Activated T-cell treated with anti-CD3 and anti-CD28 coated beads, Interleukin-2, amount 50 U/mL, for 72 hours (primary cell): ENCODE measurements at regions not wholly inside any gene's neighbourhood (a gene's known extent, or its start where the extent isn't known, plus 50 kb on each side); places are given as distances from the start of the nearest gene placed in this dataset.
"Not testable (repeated sequence)": the region's sequence is repeated elsewhere in the genome, so short reads cannot be mapped to it uniquely, and the experiment has no call there.

ENCODE experiments used
- ATAC-seq, 2 donors: fragments of 150-1000 bp; cut with Tn5 transposase; replicated peaks in 1 of 2; 2 replicates each; pipeline ENCODE4 v1.10.0; 2021; ENCODE audit warnings: moderate library complexity in 2 of 2, mild to moderate bottlenecking in 1 of 2
- DNase-seq, 2 donors: peaks; one replicate each; pipeline ENCODE4 v3.0.0; 2021 to 2022; ENCODE audit warnings: mixed read lengths in 1 of 2
- H3K27ac Mint-ChIP-seq: one replicate; pipeline ENCODE4 v1.8.0; 2022; ENCODE audit warnings: mild to moderate bottlenecking, moderate library complexity, mixed read lengths
- H3K27me3 Mint-ChIP-seq: one replicate; pipeline ENCODE4 v1.8.0; 2022; ENCODE audit warnings: low read depth, mixed read lengths
- H3K36me3 Mint-ChIP-seq, 2 donors: one replicate each; pipeline ENCODE4 v1.8.0; 2022; ENCODE audit warnings: mixed read lengths in 2 of 2, mild to moderate bottlenecking in 1 of 2; ENCODE audit not compliant: insufficient read depth in 2 of 2
- H3K4me1 Mint-ChIP-seq: one replicate; pipeline ENCODE4 v1.8.0; 2022; ENCODE audit warnings: low read depth, mixed read lengths
- H3K4me3 Mint-ChIP-seq, 2 donors: one replicate each; pipeline ENCODE4 v1.8.0; 2022; ENCODE audit warnings: mild to moderate bottlenecking in 2 of 2, mixed read lengths in 2 of 2, moderate library complexity in 2 of 2
- H3K9me3 Mint-ChIP-seq, 2 donors: one replicate each; pipeline ENCODE4 v1.8.0; 2022; ENCODE audit warnings: mixed read lengths in 2 of 2

GRCh38 chr2:103179798-103180197 lies 418.0 kb downstream of the TMEM182 start:
- H3K4me3 Mint-ChIP-seq = no peak overlapping the region
- H3K27ac Mint-ChIP-seq = no peak overlapping the region
- H3K36me3 Mint-ChIP-seq = no peaks in the 10 kb centered on the region
- DNase-seq = no peak
- no peaks in the 10 kb centered on the region for H3K27me3 Mint-ChIP-seq
- no peak for ATAC-seq
- H3K9me3 Mint-ChIP-seq = peaks cover 0 to 2% of the 10 kb centered on the region in 2 donors
- H3K4me1 Mint-ChIP-seq = peaks cover 4% of the 10 kb centered on the region

GRCh38 chr2:103183061-103183460 lies 421.2 kb downstream of the TMEM182 start:
- DNase-seq = no peak
- H3K4me3 Mint-ChIP-seq = no peak overlapping the region
- H3K36me3 Mint-ChIP-seq = no peaks in the 10 kb centered on the region
- H3K9me3 Mint-ChIP-seq = no peaks in the 10 kb centered on the region
- ATAC-seq = no peak
- H3K4me1 Mint-ChIP-seq = no peaks in the 10 kb centered on the region
- H3K27me3 Mint-ChIP-seq = no peaks in the 10 kb centered on the region
- H3K27ac Mint-ChIP-seq = no peak overlapping the region

GRCh38 chr2:103196802-103197201 lies 435.0 kb downstream of the TMEM182 start:
- Mint-ChIP-seq H3K27ac (no peak overlapping the region), H3K4me3 (no peak overlapping the region), H3K4me1 (no peaks in the 10 kb centered on the region), H3K27me3 (no peaks in the 10 kb centered on the region), H3K36me3 (peaks cover 0 to 1% of the 10 kb centered on the region in 2 donors), H3K9me3 (peaks cover 4 to 5% of the 10 kb centered on the region in 2 donors)
- no peak for DNase-seq
- ATAC-seq = no peak

GRCh38 chr2:103200774-103201173 lies 438.9 kb downstream of the TMEM182 start:
- not testable (repeated sequence) for H3K27ac Mint-ChIP-seq, H3K4me1 Mint-ChIP-seq, H3K36me3 Mint-ChIP-seq

GRCh38 chr2:103208916-103209315 lies 447.1 kb downstream of the TMEM182 start:
- Mint-ChIP-seq H3K36me3 (no peaks in the 10 kb centered on the region), H3K27me3 (no peaks in the 10 kb centered on the region), H3K27ac (no peak overlapping the region), H3K4me1 (no peaks in the 10 kb centered on the region), H3K4me3 (no peak overlapping the region), H3K9me3 (peaks cover 2 to 3% of the 10 kb centered on the region in 2 donors)
- ATAC-seq = no peak
- DNase-seq = no peak

More at GRCh38 chr2:103200774-103201173, 438.9 kb downstream of the TMEM182 start:
- not testable (repeated sequence) for DNase-seq, ATAC-seq, H3K4me3 Mint-ChIP-seq, H3K27me3 Mint-ChIP-seq
- peaks cover 7 to 11% of the 10 kb centered on the region in 2 donors for H3K9me3 Mint-ChIP-seq

- Mint-ChIP-seq H3K4me3 (no peak overlapping the region), H3K27me3 (no peaks in the 10 kb centered on the region), H3K9me3 (peaks cover 1 to 5% of the 10 kb centered on the region in 2 donors), H3K4me1 (no peaks in the 10 kb centered on the region), H3K36me3 (no peaks in the 10 kb centered on the region), H3K27ac (no peak overlapping the region)
- ATAC-seq (no peak), DNase-seq (no peak)
These were observed 451.3 kb downstream of the TMEM182 start for GRCh38 chr2:103213028-103213542.

GRCh38 chr2:103218516-103218915 lies 456.7 kb downstream of the TMEM182 start:
- Mint-ChIP-seq H3K36me3 (no peaks in the 10 kb centered on the region), H3K27ac (no peak overlapping the region), H3K4me1 (no peaks in the 10 kb centered on the region), H3K27me3 (no peaks in the 10 kb centered on the region), H3K9me3 (peaks cover 2 to 8% of the 10 kb centered on the region in 2 donors), H3K4me3 (no peak overlapping the region)
- no peak for ATAC-seq
- DNase-seq = no peak

GRCh38 chr2:103219398-103219797 lies 457.6 kb downstream of the TMEM182 start:
- no peaks in the 10 kb centered on the region for H3K4me1 Mint-ChIP-seq
- H3K9me3 Mint-ChIP-seq = peaks cover 2 to 8% of the 10 kb centered on the region in 2 donors
- no peaks in the 10 kb centered on the region for H3K36me3 Mint-ChIP-seq
- no peak for ATAC-seq
- H3K27me3 Mint-ChIP-seq = no peaks in the 10 kb centered on the region
- DNase-seq = no peak
- H3K4me3 Mint-ChIP-seq = no peak overlapping the region
- no peak overlapping the region for H3K27ac Mint-ChIP-seq

GRCh38 chr2:103222969-103223368 lies 461.1 kb downstream of the TMEM182 start:
- Mint-ChIP-seq H3K36me3 (no peaks in the 10 kb centered on the region), H3K27me3 (no peaks in the 10 kb centered on the region), H3K27ac (no peak overlapping the region), H3K4me1 (no peaks in the 10 kb centered on the region), H3K9me3 (peaks cover 2 to 3% of the 10 kb centered on the region in 2 donors), H3K4me3 (no peak overlapping the region)
- no peak for ATAC-seq
- no peak for DNase-seq

- Mint-ChIP-seq H3K4me3 (no peak overlapping the region), H3K4me1 (no peaks in the 10 kb centered on the region), H3K27me3 (no peaks in the 10 kb centered on the region), H3K27ac (no peak overlapping the region), H3K9me3 (peaks cover 0 to 2% of the 10 kb centered on the region in 2 donors), H3K36me3 (no peaks in the 10 kb centered on the region)
- DNase-seq (no peak), ATAC-seq (no peak)
These were observed 469.0 kb downstream of the TMEM182 start for GRCh38 chr2:103230796-103231195.

GRCh38 chr2:103232865-103233264 lies 471.0 kb downstream of the TMEM182 start:
- no peak overlapping the region for H3K4me3 Mint-ChIP-seq
- no peaks in the 10 kb centered on the region for H3K27me3 Mint-ChIP-seq
- no peaks in the 10 kb centered on the region for H3K36me3 Mint-ChIP-seq
- DNase-seq = no peak
- no peak overlapping the region for H3K27ac Mint-ChIP-seq
- peaks cover 2 to 4% of the 10 kb centered on the region in 2 donors for H3K9me3 Mint-ChIP-seq
- ATAC-seq = no peak
- H3K4me1 Mint-ChIP-seq = no peaks in the 10 kb centered on the region

GRCh38 chr2:103233691-103234090 lies 471.9 kb downstream of the TMEM182 start:
- peaks cover 2 to 7% of the 10 kb centered on the region in 2 donors for H3K9me3 Mint-ChIP-seq
- no peak overlapping the region for H3K4me3 Mint-ChIP-seq
- H3K36me3 Mint-ChIP-seq = no peaks in the 10 kb centered on the region

GRCh38 chr2:103235283-103235682 lies 473.5 kb downstream of the TMEM182 start:
- Mint-ChIP-seq H3K4me3 (no peak overlapping the region), H3K27me3 (no peaks in the 10 kb centered on the region), H3K27ac (no peak overlapping the region), H3K4me1 (no peaks in the 10 kb centered on the region), H3K9me3 (peaks cover 4 to 9% of the 10 kb centered on the region in 2 donors), H3K36me3 (no peaks in the 10 kb centered on the region)
- DNase-seq = no peak
- ATAC-seq = no peak

More at GRCh38 chr2:103233691-103234090, 471.9 kb downstream of the TMEM182 start:
- Mint-ChIP-seq H3K27me3 (no peaks in the 10 kb centered on the region), H3K4me1 (no peaks in the 10 kb centered on the region), H3K27ac (no peak overlapping the region)
- no peak for ATAC-seq
- no peak for DNase-seq

- Mint-ChIP-seq H3K4me1 (no peaks in the 10 kb centered on the region), H3K36me3 (no peaks in the 10 kb centered on the region), H3K27me3 (no peaks in the 10 kb centered on the region), H3K9me3 (peaks cover 6 to 12% of the 10 kb centered on the region in 2 donors), H3K4me3 (no peak overlapping the region), H3K27ac (no peak overlapping the region)
- DNase-seq (no peak), ATAC-seq (no peak)
These were observed 487.6 kb downstream of the TMEM182 start for GRCh38 chr2:103249462-103249861.
